ENCODE measurements at regions not wholly inside any gene's neighbourhood (a gene's known extent, or its start where the extent isn't known, plus 50 kb on each side); places are given as distances from the start of the nearest gene placed in this dataset.

GRCh38 chr2:78427170-78427569 lies 598.3 kb upstream of the REG3G start:
- TF ChIP-seq CTCF (conservative IDR thresholded peaks at IDR 0.05; ENCODE audit: low read depth, low read length) (no peak), EZH2 (IDR thresholded peaks at IDR 0.05; ENCODE audit: borderline replicate concordance, low read depth, low read length, poor library complexity, severe bottlenecking) (no peak)

Measured in A673 (cell line).